Lung (tissue), 11 donors: ENCODE measurements at regions not wholly inside any gene's neighbourhood (a gene's known extent, or its start where the extent isn't known, plus 50 kb on each side); places are given as distances from the start of the nearest gene placed in this dataset.
"Not testable (repeated sequence)": the region's sequence is repeated elsewhere in the genome, so short reads cannot be mapped to it uniquely, and the experiment has no call there.

Experiments
- ATAC-seq: fragments of 200-7000 bp; cut with Tn5 transposase; one replicate; pipeline ENCODE4 v1.9.1; 2020; ENCODE audit warnings: moderate number of reproducible peaks; ENCODE audit not compliant: insufficient read depth, low FRiP score
- DNase-seq, 3 donors: peaks; one replicate each; pipeline ENCODE4 v3.0.0-alpha.2; 2013 to 2017
- H3K27ac ChIP-seq, 2 donors: one replicate each; pipeline ENCODE4 v1.5.1; 2013; ENCODE audit warnings: mild to moderate bottlenecking in 2 of 2, moderate library complexity in 2 of 2, control low read depth in 1 of 2, inconsistent platforms in 1 of 2, low read depth in 1 of 2, low read length in 1 of 2
- H3K27me3 ChIP-seq, 3 donors: one replicate each; pipeline ENCODE4 v1.5.1; 2013; ENCODE audit warnings: low read length in 2 of 3; ENCODE audit not compliant: control insufficient read depth in 3 of 3, insufficient read depth in 3 of 3
- H3K36me3 ChIP-seq, 4 donors: one replicate each; pipeline ENCODE4 v1.5.1; 2013; ENCODE audit warnings: low read length in 4 of 4, mild to moderate bottlenecking in 1 of 4, moderate library complexity in 1 of 4; ENCODE audit not compliant: control insufficient read depth in 4 of 4, insufficient read depth in 4 of 4
- H3K4me1 ChIP-seq, 5 donors: one replicate each; pipeline ENCODE4 v1.5.1; 2013; ENCODE audit warnings: low read length in 5 of 5, mild to moderate bottlenecking in 2 of 5, moderate library complexity in 1 of 5; ENCODE audit not compliant: control insufficient read depth in 5 of 5, insufficient read depth in 5 of 5
- H3K4me3 ChIP-seq: one replicate; pipeline ENCODE4 v1.5.1; 2013; ENCODE audit warnings: mild to moderate bottlenecking, control low read depth, moderate library complexity
- H3K9ac ChIP-seq, 2 donors: one replicate each; pipeline ENCODE4 v1.5.1; 2013; ENCODE audit warnings: low read length in 2 of 2, control low read depth in 1 of 2; ENCODE audit not compliant: insufficient read depth in 1 of 2
- H3K9me3 ChIP-seq, 4 donors: one replicate each; pipeline ENCODE4 v1.5.1; 2013; ENCODE audit warnings: low read length in 3 of 4, mild to moderate bottlenecking in 1 of 4, moderate library complexity in 1 of 4; ENCODE audit not compliant: control insufficient read depth in 4 of 4, insufficient read depth in 3 of 4
- WGBS, 2 donors: extraction: QIAGEN DNeasy Blood & Tissue Kit; methylation state at CpG; one replicate each; pipeline ENCODE4 v1.1.7; 2013; 5-methylcytosine and 5-hydroxymethylcytosine counted together
- TF ChIP-seq, protein P1 (sequence below): IDR thresholded peaks from 2 replicates; pipeline ENCODE4 v1.5.1; 2012; ENCODE audit warnings: mild to moderate bottlenecking; ENCODE audit errors: control extremely low read depth, extremely low read depth
- donor health status: control.
- donor health status: control.
- donor health status: Bipolar disorder and iron deficiency.
- donor health status: healthy.
- donor health status: DM: yes; HTN: yes; CAD: no.

- not testable (repeated sequence) for ATAC-seq, H3K9me3 ChIP-seq, DNase-seq, H3K36me3 ChIP-seq, H3K27ac ChIP-seq, H3K4me1 ChIP-seq, H3K9ac ChIP-seq, H3K4me3 ChIP-seq, H3K27me3 ChIP-seq
- 96 to 100% methylated on average over 1 of the region's 1 CpG for WGBS, 2 donors
Measured at GRCh38 chr12:105606613-105607012, 276.1 kb downstream of the C12orf75 start.

DNA sequence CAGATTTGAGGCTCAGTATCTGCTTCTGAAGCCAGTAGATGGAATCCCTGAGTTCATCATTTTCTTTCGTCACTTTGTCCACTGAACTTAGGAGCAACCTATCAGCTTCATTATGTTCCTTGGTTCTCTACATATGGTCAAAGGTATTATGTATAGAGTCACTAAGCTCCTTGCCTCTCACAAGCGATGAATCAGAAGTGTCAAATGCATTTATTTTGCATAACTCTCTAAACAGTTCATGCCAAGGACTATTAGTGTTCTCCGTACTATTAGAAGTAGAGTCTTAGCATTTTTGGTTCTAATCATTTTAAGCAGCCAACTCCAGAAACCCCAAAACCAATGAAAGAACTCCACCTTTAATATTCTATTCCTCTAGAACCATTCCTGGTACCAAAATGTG is 278.5 kb downstream of the C12orf75 start:
- H3K36me3 ChIP-seq, DNase-seq, H3K27ac ChIP-seq, H3K9ac ChIP-seq, H3K4me1 ChIP-seq, ATAC-seq, H3K27me3 ChIP-seq, H3K9me3 ChIP-seq, H3K4me3 ChIP-seq: not testable (repeated sequence)
- 86% methylated on average over 3 of the region's 3 CpGs for WGBS, 2 donors

GRCh38 chr12:105610459-105610858 is 280.0 kb downstream of the C12orf75 start:
- Histone ChIP-seq H3K9me3 (no peaks in the 10 kb centered on the region), H3K4me1 (peaks cover 0 to 7% (median 0%) of the 10 kb centered on the region in 5 donors), H3K27me3 (no peaks in the 10 kb centered on the region), H3K27ac (no peak overlapping the region), H3K36me3 (no peaks in the 10 kb centered on the region), H3K4me3 (no peak overlapping the region), H3K9ac (no peak overlapping the region)
- ATAC-seq (no peak), DNase-seq (no peak)
- TF ChIP-seq, protein P1, sequence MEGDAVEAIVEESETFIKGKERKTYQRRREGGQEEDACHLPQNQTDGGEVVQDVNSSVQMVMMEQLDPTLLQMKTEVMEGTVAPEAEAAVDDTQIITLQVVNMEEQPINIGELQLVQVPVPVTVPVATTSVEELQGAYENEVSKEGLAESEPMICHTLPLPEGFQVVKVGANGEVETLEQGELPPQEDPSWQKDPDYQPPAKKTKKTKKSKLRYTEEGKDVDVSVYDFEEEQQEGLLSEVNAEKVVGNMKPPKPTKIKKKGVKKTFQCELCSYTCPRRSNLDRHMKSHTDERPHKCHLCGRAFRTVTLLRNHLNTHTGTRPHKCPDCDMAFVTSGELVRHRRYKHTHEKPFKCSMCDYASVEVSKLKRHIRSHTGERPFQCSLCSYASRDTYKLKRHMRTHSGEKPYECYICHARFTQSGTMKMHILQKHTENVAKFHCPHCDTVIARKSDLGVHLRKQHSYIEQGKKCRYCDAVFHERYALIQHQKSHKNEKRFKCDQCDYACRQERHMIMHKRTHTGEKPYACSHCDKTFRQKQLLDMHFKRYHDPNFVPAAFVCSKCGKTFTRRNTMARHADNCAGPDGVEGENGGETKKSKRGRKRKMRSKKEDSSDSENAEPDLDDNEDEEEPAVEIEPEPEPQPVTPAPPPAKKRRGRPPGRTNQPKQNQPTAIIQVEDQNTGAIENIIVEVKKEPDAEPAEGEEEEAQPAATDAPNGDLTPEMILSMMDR, result no peak
- 88 to 89% methylated on average over 5 of the region's 5 CpGs for WGBS, 2 donors

GRCh38 chr12:105611340-105611739 is 280.8 kb downstream of the C12orf75 start:
- Histone ChIP-seq H3K9ac (no peak overlapping the region), H3K4me1 (peaks cover 0 to 7% (median 0%) of the 10 kb centered on the region in 5 donors), H3K4me3 (no peak overlapping the region), H3K36me3 (no peaks in the 10 kb centered on the region), H3K27me3 (no peaks in the 10 kb centered on the region), H3K9me3 (no peaks in the 10 kb centered on the region), H3K27ac (no peak overlapping the region)
- TF ChIP-seq, protein P1, result no peak
- WGBS, 2 donors, result 70 to 87% methylated on average over 3 of the region's 3 CpGs
- ATAC-seq (no peak), DNase-seq (no peak)

DNA sequence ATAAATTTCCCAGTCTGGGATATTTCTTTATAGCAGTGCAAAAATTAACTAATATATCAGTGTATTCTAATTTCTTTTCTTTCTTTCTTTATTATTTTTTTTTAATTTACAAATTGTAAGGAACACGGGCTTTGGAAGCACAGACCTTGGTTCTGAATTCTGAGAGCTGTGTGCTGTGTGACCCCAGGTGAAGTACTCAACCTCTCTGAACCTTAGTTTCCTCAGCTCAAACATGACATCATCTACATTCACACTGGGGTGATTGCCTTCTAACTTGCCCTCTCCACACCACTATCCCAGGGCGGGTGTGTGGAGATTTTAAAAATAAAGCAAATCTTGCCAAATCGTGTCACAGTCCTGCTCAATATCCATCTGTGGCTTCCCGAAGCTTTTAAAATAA is 282.8 kb downstream of the C12orf75 start:
- H3K4me3 ChIP-seq, result no peak overlapping the region
- H3K4me1 ChIP-seq, result peaks cover 0 to 7% (median 0%) of the 10 kb centered on the region in 5 donors
- H3K9ac ChIP-seq, result no peak overlapping the region
- TF ChIP-seq, protein P1, result no peak
- H3K36me3 ChIP-seq, result no peaks in the 10 kb centered on the region
- H3K9me3 ChIP-seq, result no peaks in the 10 kb centered on the region
- H3K27me3 ChIP-seq, result no peaks in the 10 kb centered on the region
- WGBS, 2 donors, result 95 to 96% methylated on average over 4 of the region's 4 CpGs
- no peak for ATAC-seq
- no peak for DNase-seq
- no peak overlapping the region for H3K27ac ChIP-seq
